HuH-7.5 (cell line): ENCODE measurements at regions not wholly inside any gene's neighbourhood (a gene's known extent, or its start where the extent isn't known, plus 50 kb on each side); places are given as distances from the start of the nearest gene placed in this dataset.
"Not testable (repeated sequence)": the region's sequence is repeated elsewhere in the genome, so short reads cannot be mapped to it uniquely, and the experiment has no call there.

Source experiments
- DNase-seq: peaks from one replicate; pipeline ENCODE4 v3.0.0; 2011; ENCODE audit warnings: low spot score

DNA sequence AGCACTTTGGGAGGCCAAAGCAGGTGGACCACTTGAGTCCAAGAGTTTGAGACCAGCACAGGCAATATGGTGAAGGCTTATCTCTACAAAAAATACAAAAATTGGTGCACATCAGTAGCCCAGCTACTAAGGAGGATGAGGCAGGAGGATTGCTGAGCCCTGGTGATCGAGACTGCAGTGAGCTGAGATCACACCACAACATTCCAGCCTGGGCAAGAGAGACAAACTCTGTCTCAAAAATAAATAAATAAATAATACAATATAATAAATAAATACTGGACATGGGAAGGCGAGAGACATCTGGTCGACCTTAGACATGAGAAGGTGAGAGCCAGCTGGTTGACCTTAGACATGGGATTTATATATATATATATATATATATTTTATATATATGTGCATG, 119.8 kb upstream of the SLC38A4 start:
- no peak for DNase-seq

DNA sequence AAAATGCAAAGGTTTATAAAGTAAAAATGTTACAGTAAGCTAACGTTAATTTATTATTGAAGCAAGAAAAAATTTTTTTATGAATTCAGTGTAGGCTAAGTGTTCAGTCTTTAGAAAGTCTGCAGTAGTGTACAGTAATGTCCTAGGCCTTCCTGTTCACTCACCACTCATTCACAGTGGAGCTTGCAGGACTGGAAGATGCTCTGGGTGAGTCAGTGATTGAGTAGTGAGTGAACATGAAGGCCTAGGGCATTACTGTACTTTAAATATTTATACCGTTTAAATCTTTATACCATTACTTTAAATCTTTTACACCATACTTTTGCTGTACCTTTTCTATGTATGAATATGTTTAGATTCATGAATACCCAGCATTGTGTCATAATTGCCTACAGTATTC, 120.3 kb upstream of the SLC38A4 start:
- DNase-seq, result no peak

DNA sequence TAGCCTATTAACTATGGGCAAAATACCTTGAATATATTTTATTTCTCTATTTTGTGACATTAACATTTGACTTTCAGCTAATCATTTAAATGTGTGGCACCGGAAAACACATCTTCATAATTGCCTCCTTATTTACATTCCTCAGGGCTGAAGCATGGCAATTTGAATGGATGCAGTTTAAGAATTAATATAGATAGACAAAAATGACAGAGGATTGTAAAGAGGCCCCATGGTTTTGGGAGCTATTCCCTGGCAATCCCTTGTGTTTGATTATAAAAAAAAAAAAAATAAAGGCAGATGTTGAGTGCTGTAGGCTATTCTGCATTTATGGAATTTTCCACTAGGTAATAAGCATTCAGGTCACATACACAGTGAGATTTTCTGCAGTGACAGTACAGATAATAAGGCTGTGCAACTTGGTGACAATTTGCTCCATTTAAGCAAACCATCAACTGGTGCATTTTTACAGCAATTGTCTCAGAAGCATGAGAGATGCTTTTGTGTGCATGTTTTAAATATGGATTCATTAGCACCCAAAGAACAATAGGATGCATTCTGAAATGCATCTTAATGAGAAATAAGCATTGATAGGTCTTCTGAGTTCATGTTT, 123.2 kb upstream of the SLC38A4 start:
- no peak for DNase-seq

DNA sequence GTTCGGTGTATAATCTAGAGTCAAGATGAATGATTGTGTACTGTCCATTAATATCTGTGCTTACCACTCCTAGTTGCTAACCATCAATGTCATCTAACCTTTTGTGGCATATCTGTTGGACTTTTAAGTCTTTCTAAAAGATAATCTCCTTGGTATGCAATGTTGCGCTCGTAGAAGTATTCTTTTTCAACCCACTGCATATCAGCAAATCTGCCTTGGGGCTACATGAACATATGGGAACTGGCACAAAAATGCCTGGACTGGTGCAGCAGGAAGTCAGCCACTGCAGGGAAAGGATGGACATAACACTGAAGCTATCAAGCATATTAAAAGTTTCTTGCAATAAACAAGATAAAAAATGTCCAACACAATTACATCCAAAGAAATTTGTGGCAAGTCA, 124.3 kb upstream of the SLC38A4 start:
- no peak for DNase-seq

DNA sequence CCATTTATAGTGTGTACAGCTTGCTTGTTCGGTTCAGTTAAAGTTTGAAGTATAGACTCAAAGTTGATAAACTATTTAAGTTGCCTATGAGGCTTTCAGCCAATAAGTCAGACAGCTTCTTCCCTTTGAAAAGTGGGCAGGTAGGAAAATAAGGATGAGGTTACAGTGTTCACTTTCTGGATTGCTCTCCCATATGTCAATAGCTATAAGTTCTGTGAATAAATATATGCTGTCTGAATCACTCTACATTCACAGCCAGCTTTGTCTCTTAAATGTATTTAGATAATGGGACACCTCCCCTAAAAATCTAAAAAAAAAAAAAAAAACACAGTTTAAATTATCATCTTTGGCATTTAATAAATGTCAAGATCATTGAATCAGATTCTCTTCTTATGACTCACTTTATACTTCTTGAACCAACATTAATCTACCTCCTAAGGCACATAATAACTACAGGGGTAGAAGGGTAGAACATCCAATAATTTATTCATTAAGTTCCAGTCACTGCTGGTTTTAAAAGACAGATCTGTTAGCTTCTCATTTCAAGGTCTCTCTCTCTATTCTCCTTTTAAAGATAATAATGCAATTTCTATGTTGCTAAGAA, 126.4 kb upstream of the PCED1B start:
- no peak for DNase-seq

DNA sequence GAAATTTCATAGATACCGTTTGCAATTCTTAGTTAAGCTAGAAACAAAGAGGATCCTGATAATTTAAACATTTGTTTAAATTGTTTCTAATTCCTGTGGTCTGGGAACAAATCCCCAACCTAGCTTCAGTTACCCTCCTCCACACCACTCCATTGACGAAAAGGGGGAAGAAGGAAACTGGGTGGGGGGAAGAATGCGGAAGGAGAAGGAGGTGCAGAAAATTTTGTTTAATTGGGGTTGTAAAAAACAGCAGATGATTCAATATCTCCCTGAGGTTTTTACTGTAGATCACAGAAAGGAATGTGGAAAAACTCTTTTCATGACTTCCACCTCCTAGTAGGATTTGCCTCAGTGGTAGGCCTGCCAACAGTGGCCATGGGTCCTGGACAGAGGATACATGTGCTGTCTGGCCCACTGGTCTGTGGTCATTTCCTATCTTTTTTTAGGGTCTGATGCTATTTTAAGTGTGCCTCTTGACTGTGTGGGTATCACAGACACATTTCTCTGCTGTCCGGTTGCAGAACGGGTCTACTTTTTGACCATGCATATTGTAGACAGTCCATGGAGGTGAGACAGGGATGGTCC, 122.9 kb upstream of the PCED1B start:
- DNase-seq, result no peak

DNA sequence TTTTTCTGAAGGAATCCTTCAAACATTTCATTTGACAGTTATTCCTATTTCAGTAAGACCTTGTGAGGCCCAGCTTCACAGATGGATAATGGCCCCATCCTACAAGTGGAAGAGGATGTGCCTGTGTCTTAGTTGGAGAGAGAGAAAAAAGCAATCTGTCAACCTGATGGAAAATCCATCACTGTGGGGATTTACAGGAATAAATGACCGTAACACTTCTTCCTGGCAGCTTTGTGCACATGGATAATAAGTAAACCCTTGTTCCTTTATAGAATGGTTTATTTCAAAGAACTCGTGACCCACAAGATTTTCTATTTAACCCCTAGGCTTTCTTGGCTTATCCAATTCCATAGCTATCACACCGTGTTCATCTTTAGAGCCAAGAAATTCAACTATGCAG, 121.4 kb upstream of the PCED1B start:
- DNase-seq, result no peak

DNA sequence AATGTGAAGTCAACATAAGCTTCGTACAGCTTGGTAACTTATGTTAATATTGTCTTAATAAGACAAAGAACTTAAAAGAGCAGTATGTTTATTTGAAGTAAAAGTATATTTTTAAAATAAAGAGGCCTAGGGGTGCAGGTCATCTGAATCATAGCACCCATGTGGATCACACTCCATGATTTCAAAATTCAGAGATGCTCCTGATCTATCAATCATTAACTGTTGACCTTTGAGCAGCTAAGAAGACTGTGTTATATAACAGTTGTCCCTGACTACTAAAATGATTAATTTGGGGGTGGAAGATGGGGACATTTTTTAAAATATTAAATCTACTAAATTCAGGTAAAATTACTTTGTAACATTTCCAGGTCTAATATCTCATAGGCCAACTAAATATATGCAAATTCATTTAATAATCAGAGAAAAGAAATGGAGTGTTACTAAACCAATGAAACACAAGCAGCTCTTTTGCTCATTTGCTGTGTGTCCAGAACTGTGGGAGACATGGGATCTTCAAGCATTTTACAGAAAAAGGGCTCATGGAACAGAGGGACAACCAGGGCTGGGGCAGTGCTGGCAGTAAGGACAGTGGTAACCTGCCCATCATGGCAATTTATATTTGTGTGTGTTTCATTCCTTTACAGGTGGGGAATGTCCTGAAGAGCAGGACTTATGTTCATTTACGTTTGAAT, 120.7 kb upstream of the PCED1B start:
- DNase-seq, result no peak

DNA sequence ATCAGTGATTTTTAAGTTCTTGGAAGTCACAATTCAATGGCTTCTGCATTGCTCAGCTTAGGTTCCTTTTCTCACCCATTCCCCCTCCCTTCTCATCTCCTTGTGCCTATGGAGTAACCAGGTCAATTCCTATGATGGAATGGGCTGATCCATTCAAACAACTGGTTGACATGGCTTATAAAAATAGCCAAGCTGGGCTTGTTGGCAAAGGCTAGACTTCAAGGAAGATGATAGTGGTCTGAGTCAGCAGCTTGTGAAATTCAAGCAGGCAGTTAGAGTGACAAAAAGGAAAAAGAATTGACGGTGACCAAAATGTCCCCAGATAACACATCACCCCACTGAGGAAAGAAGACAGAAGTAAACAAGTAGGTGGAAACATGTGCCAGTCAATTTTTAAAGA, 119.9 kb upstream of the PCED1B start:
- no peak for DNase-seq

DNA sequence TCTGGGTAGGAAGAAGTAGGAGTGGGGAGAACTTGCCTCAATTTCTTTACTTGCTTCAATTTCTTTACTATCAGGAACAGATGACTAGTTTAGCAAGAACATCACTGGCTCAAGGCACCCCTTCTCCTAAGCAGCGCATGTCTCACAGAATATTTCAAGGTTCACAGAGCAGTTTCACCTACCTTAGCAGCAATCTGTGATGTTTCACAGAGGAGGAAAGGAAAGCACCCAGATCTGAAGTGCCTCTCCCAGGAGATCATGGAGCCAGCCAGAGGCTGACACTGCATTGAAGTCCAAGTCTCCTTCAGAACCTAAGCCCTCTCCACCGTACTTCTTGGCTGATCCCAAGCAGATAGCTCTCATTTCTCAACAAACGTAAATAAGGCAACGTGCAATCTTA, 118.7 kb upstream of the PCED1B start:
- no peak for DNase-seq

DNA sequence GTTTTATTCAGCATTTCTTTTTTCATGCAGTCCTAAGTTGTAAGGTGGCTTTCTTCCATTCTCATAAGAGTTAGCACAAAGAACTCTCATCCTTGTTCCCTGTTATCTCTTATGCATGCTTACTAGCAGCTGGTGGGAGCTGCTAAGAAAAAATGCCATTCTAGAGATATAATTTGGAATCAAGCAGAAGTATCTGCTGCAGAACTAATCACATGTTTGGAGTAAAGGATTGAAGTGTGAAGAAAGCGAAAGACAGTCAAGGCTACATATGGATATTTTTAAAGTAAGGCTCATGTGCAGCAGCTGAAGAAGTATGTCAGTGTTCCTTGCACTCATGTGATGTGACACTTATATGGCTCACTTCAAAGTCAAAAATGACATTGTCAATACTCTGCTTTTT, 116.2 kb upstream of the PCED1B start:
- no peak for DNase-seq

DNA sequence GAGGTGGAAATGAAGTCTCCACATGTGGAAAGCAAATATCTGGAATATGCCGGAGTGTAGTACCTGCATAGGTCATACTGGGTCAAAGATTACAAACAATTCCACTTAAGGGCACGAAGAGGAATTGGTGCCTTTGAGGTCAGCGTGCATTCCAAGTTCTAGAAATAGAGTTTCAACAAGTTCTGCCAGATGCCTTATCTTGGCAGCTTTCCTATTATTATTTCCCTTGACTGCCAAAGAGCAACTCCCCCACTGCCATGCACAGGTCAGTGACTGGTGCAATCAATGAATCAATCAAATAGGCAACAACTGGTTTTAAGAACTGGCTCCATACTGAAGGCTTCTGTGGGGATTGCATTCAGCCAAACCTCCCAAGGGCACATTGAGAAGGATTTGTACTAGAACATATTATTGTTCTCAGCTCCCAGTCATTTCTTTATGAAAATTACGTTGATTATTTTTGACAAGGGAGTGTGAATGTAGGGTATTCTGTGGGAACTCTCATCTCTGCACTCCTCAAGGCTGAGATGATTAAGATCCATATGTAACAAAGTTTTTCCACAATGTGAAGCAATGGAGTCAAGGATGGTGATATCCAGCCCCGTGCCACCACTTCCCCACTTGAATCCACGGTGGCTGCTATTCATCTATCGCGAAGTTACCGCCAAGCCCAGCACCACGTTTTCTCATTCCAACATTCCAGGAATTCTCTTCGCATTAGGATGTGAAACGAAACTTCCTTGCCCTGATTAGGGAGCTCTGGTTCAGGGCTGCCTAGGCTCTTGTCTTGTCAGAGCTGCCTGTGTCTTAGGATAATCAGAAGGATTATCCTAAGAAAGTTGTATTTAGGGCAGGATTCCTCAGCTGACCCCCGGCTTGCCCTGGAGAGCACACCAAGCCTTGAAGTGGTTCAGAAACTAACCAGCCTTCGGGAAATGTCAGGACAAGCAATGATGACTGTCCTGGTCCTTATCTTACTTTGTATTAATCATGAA, 115.1 kb upstream of the PCED1B start:
- no peak for DNase-seq

DNA sequence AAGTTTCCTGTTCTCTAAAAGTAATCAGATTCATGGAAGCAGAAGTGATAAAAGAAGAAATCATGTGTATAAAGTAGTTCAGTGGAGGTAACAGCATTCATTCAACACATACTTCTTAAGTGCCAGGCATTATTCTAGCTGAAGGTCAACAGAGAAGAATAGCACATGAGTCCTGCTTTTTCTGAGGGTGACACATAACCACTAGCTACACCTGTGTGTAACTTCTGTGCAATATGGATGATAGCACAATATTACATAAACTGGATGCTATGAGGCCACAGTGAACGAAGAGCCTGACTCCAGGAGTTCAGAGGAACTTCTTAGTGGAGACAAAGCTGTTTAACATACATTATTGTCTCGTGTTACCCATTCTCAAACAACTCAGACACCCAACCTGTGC, 114.3 kb upstream of the PCED1B start:
- no peak for DNase-seq

DNA sequence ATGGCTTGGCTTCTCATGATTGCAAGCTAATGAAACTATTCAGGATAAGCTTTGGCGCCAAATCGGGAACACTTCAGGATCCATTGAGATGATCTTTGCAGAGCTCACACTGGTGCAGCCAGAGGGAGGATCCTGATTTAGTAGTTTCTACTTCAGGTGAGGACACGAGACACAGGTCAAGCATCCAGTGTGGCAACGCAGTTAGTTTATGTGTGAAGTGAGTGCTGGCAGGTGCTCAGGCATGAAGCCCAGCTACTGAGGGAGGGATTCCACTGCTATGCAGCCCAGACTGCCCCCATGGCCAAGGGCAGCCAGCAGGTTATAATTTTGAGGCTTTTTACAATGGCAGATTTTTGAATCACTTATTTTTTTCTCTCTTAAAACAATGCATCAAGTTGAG, 113.5 kb upstream of the PCED1B start:
- DNase-seq, result no peak

DNA sequence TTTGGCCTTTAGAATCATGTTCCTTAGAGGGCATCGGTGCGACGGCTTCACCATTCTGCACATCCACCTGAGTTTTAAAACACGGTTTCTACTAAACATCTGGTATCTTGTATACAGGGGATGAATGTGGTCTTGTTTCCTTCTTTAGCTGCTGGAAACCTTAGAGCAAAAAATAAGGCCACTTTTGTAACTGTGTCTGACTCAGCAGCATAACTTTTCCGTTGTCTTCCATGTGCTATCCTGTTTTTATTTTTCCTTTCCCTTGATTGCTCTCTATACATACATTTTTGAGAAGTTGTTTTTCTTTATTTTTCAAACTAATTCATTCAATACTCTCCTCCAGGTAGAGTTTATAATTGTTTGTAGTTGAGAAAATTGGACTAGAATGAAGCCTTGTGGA, 108.8 kb upstream of the PCED1B start:
- DNase-seq, result no peak

DNA sequence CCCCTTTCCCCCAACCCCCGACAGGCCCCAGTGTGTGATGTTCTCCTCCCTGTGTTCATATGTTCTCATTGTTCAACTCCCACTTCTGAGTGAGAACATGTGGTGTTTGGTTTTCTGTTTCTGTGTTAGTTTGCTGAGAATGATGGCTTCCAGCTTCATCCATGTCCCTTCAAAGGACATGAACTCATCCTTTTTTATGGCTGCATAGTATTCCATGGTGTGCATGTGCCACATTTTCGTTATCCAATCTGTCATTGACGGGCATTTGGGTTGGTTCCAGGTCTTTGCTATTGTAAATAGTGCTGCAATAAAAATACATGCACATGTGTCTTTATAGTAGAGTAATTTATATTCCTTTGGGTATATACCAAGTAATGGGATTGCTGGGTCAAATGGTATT, 105.5 kb upstream of the PCED1B start:
- DNase-seq, result not testable (repeated sequence)

DNA sequence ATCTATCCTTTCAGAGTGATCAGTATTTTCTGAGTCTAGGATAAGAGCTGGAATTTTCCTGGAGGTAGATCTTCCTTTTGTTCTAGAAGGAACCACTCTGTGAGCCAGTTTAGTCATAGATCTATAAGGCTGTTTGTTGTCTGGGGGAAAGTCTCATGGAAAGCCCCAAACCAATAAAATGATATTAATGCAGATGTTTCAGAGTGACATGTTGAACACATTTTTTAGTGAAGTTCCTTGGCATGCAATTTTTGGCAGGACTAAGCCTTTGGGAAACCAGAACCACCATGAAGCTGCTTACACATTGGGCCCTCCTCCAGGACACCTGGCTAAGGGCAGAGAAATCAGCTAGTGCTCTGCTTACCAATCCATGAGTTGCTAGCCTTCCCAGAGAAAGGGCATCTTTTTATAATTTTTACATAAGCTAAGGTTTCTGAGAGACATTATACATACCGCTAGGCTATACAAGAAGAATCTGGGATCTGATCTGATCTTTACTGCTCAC, 101.5 kb upstream of the PCED1B start:
- DNase-seq, result no peak

DNA sequence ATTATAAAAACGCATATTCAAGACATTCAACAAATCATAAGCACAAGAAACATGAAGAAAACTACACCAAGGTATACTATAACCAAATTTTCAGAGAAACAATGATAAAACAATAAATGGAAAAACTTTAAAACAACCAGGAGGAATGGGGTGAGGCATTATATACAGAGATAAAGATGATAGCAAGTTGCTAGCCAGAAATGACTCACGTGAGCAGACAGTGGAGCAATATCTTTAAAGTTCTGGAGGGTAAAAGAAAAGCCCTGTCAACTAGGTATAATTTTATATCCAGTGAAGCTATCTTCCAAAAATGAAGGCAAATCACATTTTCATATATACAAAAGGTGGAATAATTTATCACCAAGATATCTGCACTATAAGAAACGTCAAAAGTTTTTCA, 97.8 kb upstream of the PCED1B start:
- DNase-seq, result no peak

DNA sequence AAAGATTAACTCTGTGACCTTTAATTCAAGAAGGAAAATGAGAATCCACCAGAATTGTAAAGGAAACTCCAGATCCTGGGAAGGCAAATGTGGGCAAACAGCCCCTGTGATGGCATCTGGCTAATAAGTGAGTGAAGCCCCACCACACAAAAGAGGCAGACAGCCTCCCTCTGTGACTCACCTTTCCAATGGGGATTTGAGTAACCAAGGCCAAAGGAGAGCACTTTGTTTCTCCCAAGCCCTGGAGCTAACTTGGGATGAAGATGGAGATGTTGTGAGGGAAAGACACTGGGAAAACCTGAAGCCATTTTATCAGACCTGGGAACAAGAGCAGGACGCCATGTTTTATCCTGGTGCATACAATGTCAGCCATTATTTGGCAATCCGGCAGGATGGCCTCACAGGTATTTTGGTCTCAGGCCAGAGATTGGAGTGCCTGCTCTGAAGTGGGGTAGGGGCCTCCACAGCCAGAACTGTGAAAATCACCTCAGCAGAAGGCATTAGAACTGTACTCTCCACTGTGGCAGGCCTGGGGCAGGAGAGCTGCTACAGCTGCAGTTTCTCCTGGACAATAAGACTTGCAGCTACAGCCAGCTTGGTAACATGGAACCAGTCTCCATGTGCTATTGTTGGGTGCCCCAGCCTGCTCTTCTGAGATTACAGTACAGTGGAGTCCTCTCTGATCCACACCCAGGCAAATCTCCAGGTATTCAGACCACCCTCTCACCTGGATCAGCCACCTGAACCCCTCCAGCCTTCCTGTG, 96.6 kb upstream of the PCED1B start:
- no peak for DNase-seq

DNA sequence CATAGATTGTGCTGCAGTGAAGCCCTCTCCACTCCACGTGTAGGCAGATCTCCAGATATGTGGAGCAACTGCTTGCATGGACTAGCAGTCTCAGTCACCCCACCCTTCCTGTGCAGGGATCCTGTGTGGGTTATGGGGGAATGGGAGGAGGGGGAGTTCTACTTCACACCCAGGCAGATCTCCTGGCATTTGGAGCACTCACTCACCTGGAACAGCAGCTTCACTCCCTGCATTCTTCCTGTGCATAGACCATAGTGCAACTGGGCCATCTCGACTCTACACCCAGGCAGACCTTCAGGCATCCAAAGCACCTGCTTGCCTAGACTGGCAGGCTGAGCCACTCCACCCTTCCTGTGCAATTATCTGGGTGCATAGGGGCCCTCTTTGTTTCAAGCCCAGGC, 96.0 kb upstream of the PCED1B start:
- no peak for DNase-seq
